ENCODE measurements at regions not wholly inside any gene's neighbourhood (a gene's known extent, or its start where the extent isn't known, plus 50 kb on each side); places are given as distances from the start of the nearest gene placed in this dataset.

- H3K27ac ChIP-seq (ENCODE audit: low read depth in 2 of 2, low read length in 2 of 2), result no peak overlapping the region
- H3K27me3 ChIP-seq (ENCODE audit: control insufficient read depth in 2 of 2, insufficient read depth in 2 of 2, low read length in 2 of 2), result no peaks in the 10 kb centered on the region
- no peaks in the 10 kb centered on the region for H3K4me1 ChIP-seq (ENCODE audit: control insufficient read depth in 2 of 2, insufficient read depth in 2 of 2, low read length in 2 of 2)
- no peaks in the 10 kb centered on the region for H3K36me3 ChIP-seq (ENCODE audit: control insufficient read depth in 2 of 2, insufficient read depth in 2 of 2, low read length in 2 of 2)
- no peak overlapping the region for H3K9ac ChIP-seq (ENCODE audit: low read depth in 1 of 2, low read length in 2 of 2)
- no peaks in the 10 kb centered on the region for H3K9me3 ChIP-seq (ENCODE audit: control insufficient read depth in 2 of 2, low read length in 2 of 2)
- H3K4me3 ChIP-seq (ENCODE audit: low read length in 2 of 2), result no peak overlapping the region
Observed at GRCh38 chr4:84050015-84050414, 449.1 kb downstream of the NKX6-1 start.

- H3K9me3 ChIP-seq (ENCODE audit: control insufficient read depth in 2 of 2, low read length in 2 of 2), result no peaks in the 10 kb centered on the region
- no peak overlapping the region for H3K9ac ChIP-seq (ENCODE audit: low read depth in 1 of 2, low read length in 2 of 2)
- H3K4me3 ChIP-seq (ENCODE audit: low read length in 2 of 2), result no peak overlapping the region
- no peak overlapping the region for H3K27ac ChIP-seq (ENCODE audit: low read depth in 2 of 2, low read length in 2 of 2)
- H3K36me3 ChIP-seq (ENCODE audit: control insufficient read depth in 2 of 2, insufficient read depth in 2 of 2, low read length in 2 of 2), result no peaks in the 10 kb centered on the region
- no peaks in the 10 kb centered on the region for H3K4me1 ChIP-seq (ENCODE audit: control insufficient read depth in 2 of 2, insufficient read depth in 2 of 2, low read length in 2 of 2)
- no peaks in the 10 kb centered on the region for H3K27me3 ChIP-seq (ENCODE audit: control insufficient read depth in 2 of 2, insufficient read depth in 2 of 2, low read length in 2 of 2)
Observed at GRCh38 chr4:84046551-84046950, 452.5 kb downstream of the NKX6-1 start.

- Histone ChIP-seq H3K4me3 (ENCODE audit: low read length in 2 of 2) (no peak overlapping the region), H3K4me1 (ENCODE audit: control insufficient read depth in 2 of 2, insufficient read depth in 2 of 2, low read length in 2 of 2) (no peaks in the 10 kb centered on the region), H3K27me3 (ENCODE audit: control insufficient read depth in 2 of 2, insufficient read depth in 2 of 2, low read length in 2 of 2) (no peaks in the 10 kb centered on the region), H3K9ac (ENCODE audit: low read depth in 1 of 2, low read length in 2 of 2) (no peak overlapping the region), H3K27ac (ENCODE audit: low read depth in 2 of 2, low read length in 2 of 2) (no peak overlapping the region), H3K36me3 (ENCODE audit: control insufficient read depth in 2 of 2, insufficient read depth in 2 of 2, low read length in 2 of 2) (no peaks in the 10 kb centered on the region), H3K9me3 (ENCODE audit: control insufficient read depth in 2 of 2, low read length in 2 of 2) (no peaks in the 10 kb centered on the region)
Observed at GRCh38 chr4:84041426-84041825, 457.7 kb downstream of the NKX6-1 start.

- no peak overlapping the region for H3K27ac ChIP-seq (ENCODE audit: low read depth in 2 of 2, low read length in 2 of 2)
- H3K9me3 ChIP-seq (ENCODE audit: control insufficient read depth in 2 of 2, low read length in 2 of 2), result no peaks in the 10 kb centered on the region
- no peak overlapping the region for H3K9ac ChIP-seq (ENCODE audit: low read depth in 1 of 2, low read length in 2 of 2)
- H3K4me1 ChIP-seq (ENCODE audit: control insufficient read depth in 2 of 2, insufficient read depth in 2 of 2, low read length in 2 of 2), result no peaks in the 10 kb centered on the region
- H3K27me3 ChIP-seq (ENCODE audit: control insufficient read depth in 2 of 2, insufficient read depth in 2 of 2, low read length in 2 of 2), result no peaks in the 10 kb centered on the region
- no peak overlapping the region for H3K4me3 ChIP-seq (ENCODE audit: low read length in 2 of 2)
- H3K36me3 ChIP-seq (ENCODE audit: control insufficient read depth in 2 of 2, insufficient read depth in 2 of 2, low read length in 2 of 2), result no peaks in the 10 kb centered on the region
Observed at GRCh38 chr4:84035568-84035967, 463.5 kb downstream of the NKX6-1 start.

- no peak overlapping the region for H3K4me3 ChIP-seq (ENCODE audit: low read length in 2 of 2)
- no peak overlapping the region for H3K27ac ChIP-seq (ENCODE audit: low read depth in 2 of 2, low read length in 2 of 2)
- no peaks in the 10 kb centered on the region for H3K9me3 ChIP-seq (ENCODE audit: control insufficient read depth in 2 of 2, low read length in 2 of 2)
- H3K4me1 ChIP-seq (ENCODE audit: control insufficient read depth in 2 of 2, insufficient read depth in 2 of 2, low read length in 2 of 2), result no peaks in the 10 kb centered on the region
- H3K9ac ChIP-seq (ENCODE audit: low read depth in 1 of 2, low read length in 2 of 2), result no peak overlapping the region
- no peaks in the 10 kb centered on the region for H3K27me3 ChIP-seq (ENCODE audit: control insufficient read depth in 2 of 2, insufficient read depth in 2 of 2, low read length in 2 of 2)
- H3K36me3 ChIP-seq (ENCODE audit: control insufficient read depth in 2 of 2, insufficient read depth in 2 of 2, low read length in 2 of 2), result no peaks in the 10 kb centered on the region
Observed at GRCh38 chr4:84032372-84032771, 466.7 kb downstream of the NKX6-1 start.

- Histone ChIP-seq H3K9ac (ENCODE audit: low read depth in 1 of 2, low read length in 2 of 2) (no peak overlapping the region), H3K4me1 (ENCODE audit: control insufficient read depth in 2 of 2, insufficient read depth in 2 of 2, low read length in 2 of 2) (no peaks in the 10 kb centered on the region), H3K36me3 (ENCODE audit: control insufficient read depth in 2 of 2, insufficient read depth in 2 of 2, low read length in 2 of 2) (no peaks in the 10 kb centered on the region), H3K27ac (ENCODE audit: low read depth in 2 of 2, low read length in 2 of 2) (no peak overlapping the region), H3K27me3 (ENCODE audit: control insufficient read depth in 2 of 2, insufficient read depth in 2 of 2, low read length in 2 of 2) (no peaks in the 10 kb centered on the region), H3K4me3 (ENCODE audit: low read length in 2 of 2) (no peak overlapping the region), H3K9me3 (ENCODE audit: control insufficient read depth in 2 of 2, low read length in 2 of 2) (no peaks in the 10 kb centered on the region)
Observed at GRCh38 chr4:84031401-84031800, 467.7 kb downstream of the NKX6-1 start.

- Histone ChIP-seq H3K9me3 (ENCODE audit: control insufficient read depth in 2 of 2, low read length in 2 of 2) (no peaks in the 10 kb centered on the region), H3K4me1 (ENCODE audit: control insufficient read depth in 2 of 2, insufficient read depth in 2 of 2, low read length in 2 of 2) (no peaks in the 10 kb centered on the region), H3K4me3 (ENCODE audit: low read length in 2 of 2) (no peak overlapping the region), H3K36me3 (ENCODE audit: control insufficient read depth in 2 of 2, insufficient read depth in 2 of 2, low read length in 2 of 2) (no peaks in the 10 kb centered on the region), H3K9ac (ENCODE audit: low read depth in 1 of 2, low read length in 2 of 2) (no peak overlapping the region), H3K27ac (ENCODE audit: low read depth in 2 of 2, low read length in 2 of 2) (no peak overlapping the region), H3K27me3 (ENCODE audit: control insufficient read depth in 2 of 2, insufficient read depth in 2 of 2, low read length in 2 of 2) (no peaks in the 10 kb centered on the region)
Observed at GRCh38 chr4:84028340-84028739, 470.8 kb downstream of the NKX6-1 start.

- Histone ChIP-seq H3K27ac (ENCODE audit: low read depth in 2 of 2, low read length in 2 of 2) (no peak overlapping the region), H3K27me3 (ENCODE audit: control insufficient read depth in 2 of 2, insufficient read depth in 2 of 2, low read length in 2 of 2) (no peaks in the 10 kb centered on the region), H3K9me3 (ENCODE audit: control insufficient read depth in 2 of 2, low read length in 2 of 2) (no peaks in the 10 kb centered on the region), H3K4me3 (ENCODE audit: low read length in 2 of 2) (no peak overlapping the region), H3K36me3 (ENCODE audit: control insufficient read depth in 2 of 2, insufficient read depth in 2 of 2, low read length in 2 of 2) (no peaks in the 10 kb centered on the region), H3K9ac (ENCODE audit: low read depth in 1 of 2, low read length in 2 of 2) (no peak overlapping the region), H3K4me1 (ENCODE audit: control insufficient read depth in 2 of 2, insufficient read depth in 2 of 2, low read length in 2 of 2) (no peaks in the 10 kb centered on the region)
Observed at GRCh38 chr4:84024405-84024804, 474.7 kb downstream of the NKX6-1 start.

- no peak overlapping the region for H3K4me3 ChIP-seq (ENCODE audit: low read length in 2 of 2)
Observed at GRCh38 chr4:84022564-84022963, 476.5 kb downstream of the NKX6-1 start.

GRCh38 chr4:84019626-84020025, 479.5 kb downstream of the NKX6-1 start:
- Histone ChIP-seq H3K9ac (ENCODE audit: low read depth in 1 of 2, low read length in 2 of 2) (no peak overlapping the region), H3K36me3 (ENCODE audit: control insufficient read depth in 2 of 2, insufficient read depth in 2 of 2, low read length in 2 of 2) (no peaks in the 10 kb centered on the region), H3K27ac (ENCODE audit: low read depth in 2 of 2, low read length in 2 of 2) (no peak overlapping the region), H3K4me1 (ENCODE audit: control insufficient read depth in 2 of 2, insufficient read depth in 2 of 2, low read length in 2 of 2) (no peaks in the 10 kb centered on the region), H3K9me3 (ENCODE audit: control insufficient read depth in 2 of 2, low read length in 2 of 2) (no peaks in the 10 kb centered on the region), H3K27me3 (ENCODE audit: control insufficient read depth in 2 of 2, insufficient read depth in 2 of 2, low read length in 2 of 2) (no peaks in the 10 kb centered on the region), H3K4me3 (ENCODE audit: low read length in 2 of 2) (no peak overlapping the region)

More at GRCh38 chr4:84022564-84022963, 476.5 kb downstream of the NKX6-1 start:
- Histone ChIP-seq H3K27me3 (ENCODE audit: control insufficient read depth in 2 of 2, insufficient read depth in 2 of 2, low read length in 2 of 2) (no peaks in the 10 kb centered on the region), H3K9me3 (ENCODE audit: control insufficient read depth in 2 of 2, low read length in 2 of 2) (no peaks in the 10 kb centered on the region), H3K9ac (ENCODE audit: low read depth in 1 of 2, low read length in 2 of 2) (no peak overlapping the region), H3K36me3 (ENCODE audit: control insufficient read depth in 2 of 2, insufficient read depth in 2 of 2, low read length in 2 of 2) (no peaks in the 10 kb centered on the region), H3K27ac (ENCODE audit: low read depth in 2 of 2, low read length in 2 of 2) (no peak overlapping the region), H3K4me1 (ENCODE audit: control insufficient read depth in 2 of 2, insufficient read depth in 2 of 2, low read length in 2 of 2) (no peaks in the 10 kb centered on the region)

GRCh38 chr4:84003046-84003445, 467.1 kb downstream of the GPAT3 start:
- Histone ChIP-seq H3K4me3 (ENCODE audit: low read length in 2 of 2) (no peak overlapping the region), H3K27ac (ENCODE audit: low read depth in 2 of 2, low read length in 2 of 2) (no peak overlapping the region), H3K27me3 (ENCODE audit: control insufficient read depth in 2 of 2, insufficient read depth in 2 of 2, low read length in 2 of 2) (no peaks in the 10 kb centered on the region), H3K9ac (ENCODE audit: low read depth in 1 of 2, low read length in 2 of 2) (no peak overlapping the region), H3K4me1 (ENCODE audit: control insufficient read depth in 2 of 2, insufficient read depth in 2 of 2, low read length in 2 of 2) (no peaks in the 10 kb centered on the region), H3K9me3 (ENCODE audit: control insufficient read depth in 2 of 2, low read length in 2 of 2) (no peaks in the 10 kb centered on the region), H3K36me3 (ENCODE audit: control insufficient read depth in 2 of 2, insufficient read depth in 2 of 2, low read length in 2 of 2) (no peaks in the 10 kb centered on the region)

Measured in mucosa of rectum (tissue), 2 donors.